OCI-LY3 (cell line): ENCODE measurements at regions not wholly inside any gene's neighbourhood (a gene's known extent, or its start where the extent isn't known, plus 50 kb on each side); places are given as distances from the start of the nearest gene placed in this dataset.

Experiments
- CTCF ChIP-seq: fragments of 200-600, 300-600 bp; sonication (generic); IDR thresholded peaks from 2 replicates; pipeline ENCODE4 v1.5.1; 2014; ENCODE audit warnings: antibody characterized with exemption, low read length, low read depth
- EZH2phosphoT487 ChIP-seq: fragments of 200-600 bp; shearing (Covaris generic); IDR thresholded peaks from 2 replicates; pipeline ENCODE4 v1.6.1; 2018; ENCODE audit warnings: antibody characterized with exemption, mixed run types, low read depth

- TF ChIP-seq EZH2phosphoT487 (no peak), CTCF (no peak)
Observed at GRCh38 chr17:65381152-65381551, 180.3 kb downstream of the AXIN2 start.
